ENCODE measurements at regions not wholly inside any gene's neighbourhood (a gene's known extent, or its start where the extent isn't known, plus 50 kb on each side); places are given as distances from the start of the nearest gene placed in this dataset.

DNA sequence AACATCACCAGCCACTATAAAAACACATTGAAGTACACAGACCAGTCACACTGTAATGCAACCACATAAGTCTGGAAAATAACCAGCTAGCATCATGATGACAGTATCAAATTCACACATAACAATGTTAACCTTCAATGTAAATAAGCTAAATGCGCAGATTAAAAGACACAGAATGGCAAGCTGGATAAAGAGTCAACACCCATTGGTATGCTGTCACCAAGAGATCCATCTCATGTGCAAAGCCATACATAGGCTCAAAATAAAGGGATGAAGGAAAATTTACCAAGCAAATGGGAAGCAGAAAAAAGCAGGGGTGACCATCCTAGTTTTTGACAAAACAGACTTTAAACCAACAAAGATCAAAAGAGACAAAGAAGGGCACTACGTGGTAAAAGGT is 110.8 kb downstream of the NR4A2 start:
- H3K9me3 Mint-ChIP-seq: peaks cover 58% of the 10 kb centered on the region
- POLR2A ChIA-PET: no interaction called here
- peaks cover 56% of the 10 kb centered on the region for H3K36me3 Mint-ChIP-seq

DNA sequence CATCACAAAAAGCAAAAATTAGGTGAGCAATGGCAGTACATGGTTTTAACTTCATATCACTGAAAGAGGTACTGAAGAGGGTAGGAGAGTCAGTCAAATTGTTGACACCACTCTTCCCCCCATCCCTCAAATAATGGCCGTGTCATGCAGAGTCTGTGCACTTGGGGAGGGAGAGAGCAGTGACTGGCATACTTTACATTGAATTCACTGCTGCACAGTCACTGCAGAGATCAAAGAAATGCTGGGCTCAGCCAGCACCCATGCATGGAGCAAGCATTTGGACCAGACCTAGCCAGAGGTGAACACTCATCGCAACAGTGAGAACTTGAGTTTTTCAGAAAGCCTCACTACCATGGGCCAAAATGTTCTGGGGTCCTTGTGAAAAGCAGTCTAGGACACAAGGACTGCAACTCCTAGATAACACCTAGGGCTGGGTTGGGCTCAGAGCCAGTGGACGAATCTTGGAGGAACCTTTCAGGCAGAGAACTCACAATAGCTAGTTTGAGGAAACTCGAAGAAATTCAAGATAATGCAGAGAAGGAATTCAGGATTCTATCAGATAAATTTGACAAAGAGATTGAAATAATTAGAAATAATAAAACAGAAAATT is 112.9 kb downstream of the NR4A2 start:
- no peak overlapping the region for H3K4me3 Mint-ChIP-seq

More for the DNA sequence above, 110.8 kb downstream of the NR4A2 start:
- no peaks in the 10 kb centered on the region for H3K27me3 Mint-ChIP-seq (ENCODE audit: low read depth)
- no peak overlapping the region for H3K27ac Mint-ChIP-seq
- no peak for DNase-seq (ENCODE audit: low spot score)
- CTCF ChIA-PET: no interaction called here
- peaks cover 24% of the 10 kb centered on the region for H3K4me1 Mint-ChIP-seq
- ATAC-seq: no peak
- no peak overlapping the region for H3K4me3 Mint-ChIP-seq
- TF ChIP-seq ZNF396 (CRISPR knock-in tag; IDR thresholded peaks at IDR 0.05; ENCODE audit: borderline replicate concordance) (no peak), SOX15 (CRISPR knock-in tag; IDR thresholded peaks at IDR 0.05) (no peak), ZNF232 (CRISPR knock-in tag; IDR thresholded peaks at IDR 0.05) (no peak), SMAD4 (CRISPR knock-in tag; IDR thresholded peaks at IDR 0.05) (no peak), ETV6 (CRISPR knock-in tag; IDR thresholded peaks at IDR 0.05) (no peak), ZNF423 (CRISPR knock-in tag; IDR thresholded peaks at IDR 0.05) (no peak), ZNF416 (CRISPR knock-in tag; IDR thresholded peaks at IDR 0.05) (no peak)
- TF ChIP-seq, protein P1, sequence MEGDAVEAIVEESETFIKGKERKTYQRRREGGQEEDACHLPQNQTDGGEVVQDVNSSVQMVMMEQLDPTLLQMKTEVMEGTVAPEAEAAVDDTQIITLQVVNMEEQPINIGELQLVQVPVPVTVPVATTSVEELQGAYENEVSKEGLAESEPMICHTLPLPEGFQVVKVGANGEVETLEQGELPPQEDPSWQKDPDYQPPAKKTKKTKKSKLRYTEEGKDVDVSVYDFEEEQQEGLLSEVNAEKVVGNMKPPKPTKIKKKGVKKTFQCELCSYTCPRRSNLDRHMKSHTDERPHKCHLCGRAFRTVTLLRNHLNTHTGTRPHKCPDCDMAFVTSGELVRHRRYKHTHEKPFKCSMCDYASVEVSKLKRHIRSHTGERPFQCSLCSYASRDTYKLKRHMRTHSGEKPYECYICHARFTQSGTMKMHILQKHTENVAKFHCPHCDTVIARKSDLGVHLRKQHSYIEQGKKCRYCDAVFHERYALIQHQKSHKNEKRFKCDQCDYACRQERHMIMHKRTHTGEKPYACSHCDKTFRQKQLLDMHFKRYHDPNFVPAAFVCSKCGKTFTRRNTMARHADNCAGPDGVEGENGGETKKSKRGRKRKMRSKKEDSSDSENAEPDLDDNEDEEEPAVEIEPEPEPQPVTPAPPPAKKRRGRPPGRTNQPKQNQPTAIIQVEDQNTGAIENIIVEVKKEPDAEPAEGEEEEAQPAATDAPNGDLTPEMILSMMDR (IDR thresholded peaks at IDR 0.05): no peak
- TF ChIP-seq, protein P2, sequence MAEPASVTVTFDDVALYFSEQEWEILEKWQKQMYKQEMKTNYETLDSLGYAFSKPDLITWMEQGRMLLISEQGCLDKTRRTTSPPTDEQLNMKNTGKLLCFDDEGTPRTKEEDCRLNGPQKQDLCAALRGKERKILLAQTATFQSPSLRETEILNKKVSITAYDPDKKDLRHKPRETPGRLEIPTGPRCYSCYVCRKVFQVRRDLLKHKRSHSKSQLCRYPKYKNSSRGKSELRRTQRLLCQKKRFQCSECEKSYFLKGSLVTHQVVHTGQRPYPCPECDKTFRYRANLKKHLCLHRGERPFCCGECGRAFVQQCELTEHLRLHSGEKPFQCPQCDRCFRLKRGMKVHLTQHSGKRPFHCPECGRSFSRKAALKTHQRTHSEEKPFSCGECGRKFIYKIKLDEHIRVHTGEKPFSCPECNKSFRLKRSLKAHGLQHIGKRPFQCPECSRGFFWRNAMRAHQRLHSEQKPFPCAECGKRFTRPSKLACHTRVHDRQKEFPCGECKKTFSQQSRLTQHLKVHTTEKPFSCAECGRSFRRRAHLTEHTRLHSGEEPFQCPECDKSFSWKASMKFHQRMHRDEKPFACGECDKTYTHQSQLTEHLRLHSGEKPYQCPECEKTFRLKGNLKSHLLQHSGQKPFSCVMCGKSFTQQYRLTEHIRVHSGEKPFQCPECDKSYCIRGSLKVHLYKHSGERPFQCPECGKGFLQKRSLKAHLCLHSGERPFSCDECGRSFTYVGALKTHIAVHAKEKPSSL (CRISPR knock-in tag; conservative IDR thresholded peaks at IDR 0.05): no peak

DNA sequence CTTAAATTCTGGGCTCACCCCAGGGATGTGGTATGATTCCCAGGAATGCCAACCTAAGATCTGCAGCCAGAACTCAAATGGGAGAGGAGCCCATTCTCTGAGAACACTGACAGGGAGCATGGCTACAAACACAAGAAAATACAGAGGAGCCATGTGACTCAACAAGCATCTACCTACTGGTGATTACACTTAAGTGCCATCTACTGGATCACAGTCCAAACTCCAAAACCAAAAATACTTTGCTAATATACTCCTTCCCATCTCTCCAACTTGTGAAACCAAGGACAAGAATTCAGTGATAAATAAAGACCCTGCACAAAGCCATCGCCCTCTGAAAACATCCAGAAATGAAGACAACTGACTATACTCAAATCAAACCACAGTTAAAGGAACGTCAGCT is 116.9 kb downstream of the NR4A2 start:
- H3K36me3 Mint-ChIP-seq: peaks cover 7% of the 10 kb centered on the region
- peak overlapping the region; percentile 16; the same call in 1 of the 2 replicates for H3K27ac Mint-ChIP-seq
- peaks cover 28% of the 10 kb centered on the region for H3K4me1 Mint-ChIP-seq
- ATAC-seq (no peak), DNase-seq (ENCODE audit: low spot score) (no peak)
- ChIA-PET POLR2A (interaction anchor here (0.6 kb wide), 1 partner anchor 80 kb away, joined by 4 read pairs; no protein-coding TSS in a partner anchor), CTCF (no interaction called here)
- TF ChIP-seq, protein P3, sequence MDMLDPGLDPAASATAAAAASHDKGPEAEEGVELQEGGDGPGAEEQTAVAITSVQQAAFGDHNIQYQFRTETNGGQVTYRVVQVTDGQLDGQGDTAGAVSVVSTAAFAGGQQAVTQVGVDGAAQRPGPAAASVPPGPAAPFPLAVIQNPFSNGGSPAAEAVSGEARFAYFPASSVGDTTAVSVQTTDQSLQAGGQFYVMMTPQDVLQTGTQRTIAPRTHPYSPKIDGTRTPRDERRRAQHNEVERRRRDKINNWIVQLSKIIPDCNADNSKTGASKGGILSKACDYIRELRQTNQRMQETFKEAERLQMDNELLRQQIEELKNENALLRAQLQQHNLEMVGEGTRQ (CRISPR knock-in tag; IDR thresholded peaks at IDR 0.05): 0 out of 2 replicates have a peak, but pooled peaks have one; percentile 8
- TF ChIP-seq ESRRA (CRISPR knock-in tag; IDR thresholded peaks at IDR 0.05; ENCODE audit: borderline replicate concordance) (no peak), ZNF317 (CRISPR knock-in tag; IDR thresholded peaks at IDR 0.05; ENCODE audit: borderline replicate concordance, low read depth) (no peak), EMX1 (CRISPR knock-in tag; IDR thresholded peaks at IDR 0.05) (no peak)
- no peak overlapping the region for H3K4me3 Mint-ChIP-seq
- peaks cover 3% of the 10 kb centered on the region; the same call in 1 of the 2 replicates for H3K9me3 Mint-ChIP-seq
- no peaks in the 10 kb centered on the region for H3K27me3 Mint-ChIP-seq (ENCODE audit: low read depth)

More for the DNA sequence above, 112.9 kb downstream of the NR4A2 start:
- peak; percentile 26; the same call in 1 of the 2 replicates for ATAC-seq
- Mint-ChIP-seq H3K27me3 (ENCODE audit: low read depth) (no peaks in the 10 kb centered on the region), H3K27ac (no peak overlapping the region), H3K9me3 (peaks cover 43% of the 10 kb centered on the region), H3K4me1 (peaks cover 28% of the 10 kb centered on the region), H3K36me3 (peaks cover 45% of the 10 kb centered on the region)
- ChIA-PET CTCF (no interaction called here), POLR2A (no interaction called here)
- TF ChIP-seq, protein P4, sequence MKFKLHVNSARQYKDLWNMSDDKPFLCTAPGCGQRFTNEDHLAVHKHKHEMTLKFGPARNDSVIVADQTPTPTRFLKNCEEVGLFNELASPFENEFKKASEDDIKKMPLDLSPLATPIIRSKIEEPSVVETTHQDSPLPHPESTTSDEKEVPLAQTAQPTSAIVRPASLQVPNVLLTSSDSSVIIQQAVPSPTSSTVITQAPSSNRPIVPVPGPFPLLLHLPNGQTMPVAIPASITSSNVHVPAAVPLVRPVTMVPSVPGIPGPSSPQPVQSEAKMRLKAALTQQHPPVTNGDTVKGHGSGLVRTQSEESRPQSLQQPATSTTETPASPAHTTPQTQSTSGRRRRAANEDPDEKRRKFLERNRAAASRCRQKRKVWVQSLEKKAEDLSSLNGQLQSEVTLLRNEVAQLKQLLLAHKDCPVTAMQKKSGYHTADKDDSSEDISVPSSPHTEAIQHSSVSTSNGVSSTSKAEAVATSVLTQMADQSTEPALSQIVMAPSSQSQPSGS (CRISPR knock-in tag; IDR thresholded peaks at IDR 0.05; ENCODE audit: borderline replicate concordance, low read depth): no peak
- no peak for TF ChIP-seq JUN (CRISPR knock-in tag; IDR thresholded peaks at IDR 0.05)
- no peak for DNase-seq (ENCODE audit: low spot score)
